GM12878 (cell line): ENCODE measurements at regions not wholly inside any gene's neighbourhood (a gene's known extent, or its start where the extent isn't known, plus 50 kb on each side); places are given as distances from the start of the nearest gene placed in this dataset.

Experiments
- BRCA1 ChIP-seq: IDR thresholded peaks from 2 replicates; pipeline ENCODE4 v1.6.1; 2011; ENCODE audit warnings: low read depth, low read length, improper control_type of control experiment
- USF1 ChIP-seq: IDR thresholded peaks from 2 replicates; pipeline ENCODE4 v1.6.1; 2011; ENCODE audit warnings: borderline replicate concordance, low read depth, mild to moderate bottlenecking, moderate library complexity, mixed read lengths, low read length; ENCODE audit not compliant: insufficient read depth; ENCODE audit errors: extremely low read length

DNA sequence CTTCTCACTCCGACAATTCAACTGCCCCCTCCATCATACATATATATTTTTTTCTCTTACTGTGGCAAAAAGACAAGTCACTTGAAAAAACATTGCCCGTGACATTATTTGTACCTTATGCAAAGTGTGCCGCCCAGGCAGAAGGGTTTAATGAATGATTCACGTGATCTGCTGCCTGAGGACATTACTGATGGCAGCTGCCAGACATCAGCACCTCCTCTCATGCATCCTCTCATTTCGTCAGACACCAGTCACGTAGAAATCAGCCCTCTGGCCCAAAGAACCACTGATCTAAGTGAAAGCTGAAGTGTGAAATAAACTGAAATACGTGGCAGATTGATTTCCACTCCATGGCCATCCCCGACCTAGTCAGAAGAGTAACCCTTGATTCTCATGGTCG lies 218.8 kb upstream of the PDE10A start:
- TF ChIP-seq USF1 (no peak), BRCA1 (no peak)
